Breast epithelium (tissue), 4 donors: ENCODE measurements at regions not wholly inside any gene's neighbourhood (a gene's known extent, or its start where the extent isn't known, plus 50 kb on each side); places are given as distances from the start of the nearest gene placed in this dataset.

Experiments used
- DNase-seq, 2 donors: peaks; one replicate each; pipeline ENCODE4 v3.0.0-alpha.2; 2019; ENCODE audit warnings: low spot score in 2 of 2
- H3K27ac ChIP-seq, 2 donors: fragments of 200-600 bp; sonication (generic) in 1 of 2; one replicate each; pipeline ENCODE4 v1.5.1; 2016 to 2019; ENCODE audit warnings: mild to moderate bottlenecking in 1 of 2
- H3K27me3 ChIP-seq, 2 donors: fragments of 200-600 bp; sonication (generic) in 1 of 2; one replicate each; pipeline versions ENCODE4 v1.5.1 to v1.6.0; 2017 to 2019; ENCODE audit warnings: control low read depth in 1 of 2, mild to moderate bottlenecking in 1 of 2
- H3K36me3 ChIP-seq: fragments of 200-600 bp; one replicate; pipeline ENCODE4 v1.5.1; 2019
- H3K4me1 ChIP-seq, 2 donors: fragments of 200-600 bp; sonication (generic); one replicate each; pipeline ENCODE4 v1.5.1; 2016 to 2019; ENCODE audit warnings: control low read depth in 1 of 2
- H3K4me3 ChIP-seq, 3 donors: fragments of 200-600 bp; sonication (generic); 1 replicate in 2 of 3; 2 replicates in 1 of 3; pipeline ENCODE4 v1.5.1; 2016 to 2019; ENCODE audit warnings: mild to moderate bottlenecking in 3 of 3, moderate library complexity in 2 of 3
- H3K9me3 ChIP-seq, 2 donors: fragments of 200-600 bp; sonication (generic) in 1 of 2; one replicate each; pipeline ENCODE4 v1.5.1; 2016 to 2019; ENCODE audit warnings: control low read depth in 1 of 2
- CTCF ChIP-seq, 3 donors: fragments of 450-650 bp; IDR thresholded peaks; one replicate each; pipeline ENCODE4 v1.5.1; 2016 to 2017; ENCODE audit warnings: antibody characterized with exemption in 3 of 3, mild to moderate bottlenecking in 3 of 3, moderate library complexity in 3 of 3
- POLR2A ChIP-seq: fragments of 450-650 bp; IDR thresholded peaks from one replicate; pipeline ENCODE4 v1.6.1; 2016; ENCODE audit warnings: antibody characterized with exemption, mild to moderate bottlenecking, moderate library complexity
- POLR2AphosphoS5 ChIP-seq, 3 donors: sonication (generic); formaldehyde crosslinking; IDR thresholded peaks; one replicate each; pipeline ENCODE4 v1.6.1; 2017; ENCODE audit warnings: antibody characterized with exemption in 3 of 3
- intact Hi-C: fragments of 100-400 bp; cut with DNase I; formaldehyde crosslinking; loops from one replicate; pipeline ENCODE4 v1.15.1; 2023; ENCODE audit warnings: low total_unique reads

GRCh38 chr6:9161731-9162130 is 726.4 kb upstream of the SLC35B3 start:
- no peak overlapping the region for H3K27ac ChIP-seq
- DNase-seq, result no peak
- H3K4me3 ChIP-seq, result no peak overlapping the region
- no peaks in the 10 kb centered on the region for H3K36me3 ChIP-seq
- no peaks in the 10 kb centered on the region for H3K9me3 ChIP-seq
- H3K4me1 ChIP-seq, result no peaks in the 10 kb centered on the region
- TF ChIP-seq POLR2A (no peak), POLR2AphosphoS5 (IDR thresholded peaks at IDR 0.05) (no peak), CTCF (IDR thresholded peaks at IDR 0.05) (no peak)
- intact Hi-C loops, result no loop called here
- H3K27me3 ChIP-seq, result no peaks in the 10 kb centered on the region

GRCh38 chr6:9159051-9159450 is 723.7 kb upstream of the SLC35B3 start:
- DNase-seq, result no peak
- Histone ChIP-seq H3K4me3 (no peak overlapping the region), H3K27ac (no peak overlapping the region), H3K4me1 (no peaks in the 10 kb centered on the region), H3K27me3 (no peaks in the 10 kb centered on the region), H3K36me3 (no peaks in the 10 kb centered on the region), H3K9me3 (no peaks in the 10 kb centered on the region)
- TF ChIP-seq POLR2AphosphoS5 (IDR thresholded peaks at IDR 0.05) (no peak), POLR2A (no peak), CTCF (IDR thresholded peaks at IDR 0.05) (no peak)
- intact Hi-C loops, result loop anchor here (10.0 kb wide), 1 partner anchor 1056 kb away; no protein-coding TSS in a partner anchor

DNA sequence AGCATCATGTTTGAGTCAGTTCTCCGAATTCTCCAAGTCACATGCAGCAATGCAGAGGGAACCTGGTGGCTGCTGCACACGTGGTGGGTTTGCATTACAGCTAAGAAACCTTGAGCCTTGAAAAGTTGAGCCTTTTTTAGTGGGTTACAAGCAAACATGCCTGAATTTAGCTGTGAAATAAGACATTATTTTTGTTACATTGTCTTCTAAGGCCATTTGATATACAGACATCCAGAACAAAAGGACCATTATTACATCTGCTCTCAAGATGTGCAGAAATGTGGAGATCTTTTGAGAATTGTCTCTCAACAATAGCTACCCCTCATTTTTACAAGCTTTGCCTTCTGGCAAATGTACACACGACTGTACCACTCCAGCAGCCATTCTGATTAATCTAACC is 720.5 kb upstream of the SLC35B3 start:
- no peaks in the 10 kb centered on the region for H3K4me1 ChIP-seq

GRCh38 chr6:9143140-9143539 is 707.8 kb upstream of the SLC35B3 start:
- no peak for TF ChIP-seq POLR2A
- no peak for TF ChIP-seq POLR2AphosphoS5 (IDR thresholded peaks at IDR 0.05)
- TF ChIP-seq CTCF (IDR thresholded peaks at IDR 0.05), result no peak
- Histone ChIP-seq H3K9me3 (peaks cover 5 to 12% of the 10 kb centered on the region in 2 donors), H3K36me3 (no peaks in the 10 kb centered on the region), H3K4me3 (no peak overlapping the region), H3K4me1 (no peaks in the 10 kb centered on the region), H3K27me3 (no peaks in the 10 kb centered on the region), H3K27ac (no peak overlapping the region)
- DNase-seq, result no peak
- intact Hi-C loops, result no loop called here

More for the DNA sequence above, 720.5 kb upstream of the SLC35B3 start:
- H3K27me3 ChIP-seq, result no peaks in the 10 kb centered on the region
- H3K4me3 ChIP-seq, result no peak overlapping the region
- no peak for TF ChIP-seq POLR2A
- no peak for TF ChIP-seq CTCF (IDR thresholded peaks at IDR 0.05)
- TF ChIP-seq POLR2AphosphoS5 (IDR thresholded peaks at IDR 0.05), result no peak
- DNase-seq, result no peak
- H3K27ac ChIP-seq, result no peak overlapping the region
- no peaks in the 10 kb centered on the region for H3K36me3 ChIP-seq
- intact Hi-C loops, result loop anchor here (10.0 kb wide), 1 partner anchor 1059 kb away; no protein-coding TSS in a partner anchor
- no peaks in the 10 kb centered on the region for H3K9me3 ChIP-seq

- H3K27me3 ChIP-seq, result no peaks in the 10 kb centered on the region
- DNase-seq, result no peak
- H3K4me1 ChIP-seq, result no peaks in the 10 kb centered on the region
- TF ChIP-seq POLR2AphosphoS5 (IDR thresholded peaks at IDR 0.05) (no peak), CTCF (IDR thresholded peaks at IDR 0.05) (no peak), POLR2A (no peak)
- H3K27ac ChIP-seq, result peak overlapping the region in 1 of 2 donors; percentile 14
- peaks cover 5 to 12% of the 10 kb centered on the region in 2 donors for H3K9me3 ChIP-seq
- intact Hi-C loops, result no loop called here
- H3K36me3 ChIP-seq, result no peaks in the 10 kb centered on the region
- no peak overlapping the region for H3K4me3 ChIP-seq
Measured at GRCh38 chr6:9140951-9141460, 705.7 kb upstream of the SLC35B3 start.
